Neural progenitor cell (in vitro differentiated cells): ENCODE measurements at regions not wholly inside any gene's neighbourhood (a gene's known extent, or its start where the extent isn't known, plus 50 kb on each side); places are given as distances from the start of the nearest gene placed in this dataset.

Experiments used
- DNase-seq: peaks from one replicate; pipeline ENCODE4 v3.0.0-alpha.2; 2016; ENCODE audit warnings: low spot score
- H2AFZ ChIP-seq: fragments of 200-600 bp; sonication (generic); replicated peaks from 2 replicates; pipeline ENCODE4 v1.6.1; 2016; ENCODE audit warnings: antibody characterized with exemption
- H3F3A ChIP-seq: fragments of 200-600 bp; sonication (generic); 2 replicates; pipeline ENCODE4 v1.6.1; 2016; ENCODE audit warnings: antibody characterized with exemption, low read depth
- H3K27ac ChIP-seq: fragments of 200-600 bp; sonication (generic); 2 replicates; pipeline ENCODE4 v1.5.1; 2016; ENCODE audit warnings: mild to moderate bottlenecking
- H3K27me3 ChIP-seq: fragments of 200-600 bp; sonication (generic); 2 replicates; pipeline ENCODE4 v1.6.1; 2016; ENCODE audit warnings: mild to moderate bottlenecking, moderate library complexity
- H3K36me3 ChIP-seq: fragments of 200-600 bp; sonication (generic); 2 replicates; pipeline ENCODE4 v1.5.1; 2016
- H3K4me1 ChIP-seq: fragments of 200-600 bp; sonication (generic); 2 replicates; pipeline ENCODE4 v1.6.1; 2016; ENCODE audit warnings: mixed run types
- H3K4me2 ChIP-seq: fragments of 200-600 bp; sonication (generic); 2 replicates; pipeline ENCODE4 v1.6.1; 2016
- H3K4me3 ChIP-seq: fragments of 200-600 bp; sonication (generic); 2 replicates; pipeline ENCODE4 v1.5.1; 2016
- H3K79me2 ChIP-seq: fragments of 200-600 bp; sonication (generic); 2 replicates; pipeline ENCODE4 v1.6.1; 2016; ENCODE audit warnings: low read depth
- H3K9ac ChIP-seq: fragments of 200-600 bp; sonication (generic); 2 replicates; pipeline ENCODE4 v1.6.1; 2016
- H3K9me3 ChIP-seq: fragments of 200-600 bp; sonication (generic); 2 replicates; pipeline ENCODE4 v1.5.1; 2016; ENCODE audit warnings: low read depth
- H4K20me1 ChIP-seq: fragments of 200-600 bp; sonication (generic); 2 replicates; pipeline ENCODE4 v1.6.1; 2016; ENCODE audit warnings: low read depth
- H3K27ac Mint-ChIP-seq: 3 replicates; pipeline ENCODE4 v1.8.0; 2021; ENCODE audit warnings: mixed read lengths
- H3K27me3 Mint-ChIP-seq: 2 replicates; pipeline ENCODE4 v1.8.0; 2022; ENCODE audit warnings: low read depth, mild to moderate bottlenecking, inconsistent platforms, moderate library complexity, mixed read lengths; ENCODE audit not compliant: insufficient read depth
- H3K36me3 Mint-ChIP-seq: 3 replicates; pipeline ENCODE4 v1.8.0; 2021; ENCODE audit warnings: mixed read lengths
- H3K4me1 Mint-ChIP-seq: 3 replicates; pipeline ENCODE4 v1.8.0; 2021; ENCODE audit warnings: mixed read lengths
- H3K4me3 Mint-ChIP-seq: 3 replicates; pipeline ENCODE4 v1.8.0; 2021; ENCODE audit warnings: mild to moderate bottlenecking, moderate library complexity, mixed read lengths
- H3K9me3 Mint-ChIP-seq: 3 replicates; pipeline ENCODE4 v1.8.0; 2020; ENCODE audit warnings: mixed read lengths
- CTCF ChIP-seq: fragments of 200-600 bp; sonication (generic); IDR thresholded peaks from 2 replicates; pipeline ENCODE4 v1.5.1; 2017; ENCODE audit warnings: antibody characterized with exemption, mild to moderate bottlenecking
- EZH2 ChIP-seq: fragments of 200-600 bp; sonication (generic); IDR thresholded peaks from 2 replicates; pipeline ENCODE4 v1.6.1; 2017; ENCODE audit warnings: antibody characterized with exemption, mild to moderate bottlenecking, moderate library complexity
- EZH2phosphoT487 ChIP-seq: fragments of 200-600 bp; sonication (generic); IDR thresholded peaks from 2 replicates; pipeline ENCODE4 v1.6.1; 2017; ENCODE audit warnings: antibody characterized with exemption

- no peak overlapping the region for H3K9ac ChIP-seq
- H3K36me3 ChIP-seq = no peaks in the 10 kb centered on the region
- H3K4me3 ChIP-seq = no peak overlapping the region
- H3K9me3 ChIP-seq = no peaks in the 10 kb centered on the region
- no peak overlapping the region for H3K27ac Mint-ChIP-seq
- H3K4me2 ChIP-seq = no peak overlapping the region
- H3K4me1 Mint-ChIP-seq = peaks cover 7% of the 10 kb centered on the region
- DNase-seq = no peak
- no peak overlapping the region for H3K27ac ChIP-seq
- no peak overlapping the region for H2AFZ ChIP-seq
- H3F3A ChIP-seq = no peaks in the 10 kb centered on the region
- H3K9me3 Mint-ChIP-seq = no peaks in the 10 kb centered on the region
- no peaks in the 10 kb centered on the region for H3K27me3 Mint-ChIP-seq
- no peaks in the 10 kb centered on the region for H3K36me3 Mint-ChIP-seq
- no peak overlapping the region for H3K4me3 Mint-ChIP-seq
- H3K27me3 ChIP-seq = no peaks in the 10 kb centered on the region
- no peaks in the 10 kb centered on the region for H4K20me1 ChIP-seq
- TF ChIP-seq EZH2 = no peak
- no peak for TF ChIP-seq CTCF
- no peak for TF ChIP-seq EZH2phosphoT487
- H3K79me2 ChIP-seq = no peaks in the 10 kb centered on the region
- H3K4me1 ChIP-seq = no peaks in the 10 kb centered on the region
Observed at GRCh38 chr5:165334201-165334600, 1828.8 kb downstream of the MAT2B start.

DNA sequence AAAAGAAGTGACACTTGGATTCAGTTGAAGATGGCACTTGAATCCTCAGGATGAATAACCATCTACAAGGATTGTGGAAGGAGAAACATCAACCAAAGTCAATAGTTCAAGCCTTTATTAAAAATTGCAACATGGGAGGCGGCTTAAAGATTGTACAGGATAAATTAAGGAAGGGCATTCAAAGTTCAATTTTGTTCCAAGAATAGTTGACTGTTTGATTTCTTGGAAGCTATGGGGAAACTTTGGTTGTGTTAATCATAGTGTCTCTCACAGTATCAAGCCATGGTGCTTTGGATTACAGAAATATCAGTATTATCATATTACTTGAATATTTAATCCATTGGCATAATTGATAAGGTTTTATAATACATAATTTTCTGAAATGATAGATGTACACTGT lies 1844.3 kb downstream of the MAT2B start:
- Histone ChIP-seq H3F3A (no peaks in the 10 kb centered on the region), H3K79me2 (no peaks in the 10 kb centered on the region), H3K4me3 (no peak overlapping the region), H3K9ac (no peak overlapping the region), H4K20me1 (no peaks in the 10 kb centered on the region), H3K9me3 (no peaks in the 10 kb centered on the region), H2AFZ (peak overlapping the region; percentile 75), H3K4me1 (peaks cover 9% of the 10 kb centered on the region), H3K36me3 (no peaks in the 10 kb centered on the region), H3K4me2 (no peak overlapping the region), H3K27me3 (no peaks in the 10 kb centered on the region), H3K27ac (no peak overlapping the region)
- TF ChIP-seq EZH2phosphoT487 (no peak), EZH2 (no peak), CTCF (no peak)
- Mint-ChIP-seq H3K27ac (no peak overlapping the region), H3K36me3 (no peaks in the 10 kb centered on the region), H3K27me3 (no peaks in the 10 kb centered on the region), H3K4me3 (no peak overlapping the region), H3K4me1 (no peaks in the 10 kb centered on the region), H3K9me3 (no peaks in the 10 kb centered on the region)
- no peak for DNase-seq

DNA sequence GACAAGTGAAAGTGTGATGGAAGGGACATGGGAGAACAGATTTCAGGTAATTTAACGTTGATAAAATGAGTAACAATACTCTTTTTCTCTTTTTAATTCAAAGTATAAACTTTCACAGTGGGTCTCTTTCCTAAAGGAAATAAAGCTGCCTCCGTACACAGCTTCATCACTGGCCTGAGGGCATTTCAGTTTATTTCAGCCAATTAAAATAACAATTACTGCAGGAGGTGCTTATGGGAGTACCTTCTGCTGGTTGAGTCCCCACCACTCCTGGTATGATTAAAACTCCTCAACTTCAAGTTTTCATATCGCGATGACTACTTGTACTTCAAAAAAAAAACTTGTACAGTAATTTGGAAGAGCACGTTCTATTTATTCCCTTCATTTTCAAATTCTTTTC lies 1845.9 kb downstream of the MAT2B start:
- no peaks in the 10 kb centered on the region for H4K20me1 ChIP-seq
- no peaks in the 10 kb centered on the region for H3K9me3 Mint-ChIP-seq
- H2AFZ ChIP-seq = no peak overlapping the region
- no peaks in the 10 kb centered on the region for H3K79me2 ChIP-seq
- no peaks in the 10 kb centered on the region for H3K27me3 Mint-ChIP-seq
- no peak overlapping the region for H3K4me3 Mint-ChIP-seq
- H3K4me2 ChIP-seq = no peak overlapping the region
- no peaks in the 10 kb centered on the region for H3F3A ChIP-seq
- no peaks in the 10 kb centered on the region for H3K36me3 ChIP-seq
- no peak overlapping the region for H3K27ac Mint-ChIP-seq
- H3K36me3 Mint-ChIP-seq = no peaks in the 10 kb centered on the region
- no peaks in the 10 kb centered on the region for H3K9me3 ChIP-seq
- no peaks in the 10 kb centered on the region for H3K4me1 Mint-ChIP-seq
- H3K27me3 ChIP-seq = no peaks in the 10 kb centered on the region
- TF ChIP-seq EZH2 (no peak), EZH2phosphoT487 (no peak), CTCF (no peak)
- H3K4me1 ChIP-seq = peaks cover 9% of the 10 kb centered on the region
- H3K4me3 ChIP-seq = no peak overlapping the region
- H3K27ac ChIP-seq = no peak overlapping the region
- no peak for DNase-seq
- H3K9ac ChIP-seq = no peak overlapping the region

DNA sequence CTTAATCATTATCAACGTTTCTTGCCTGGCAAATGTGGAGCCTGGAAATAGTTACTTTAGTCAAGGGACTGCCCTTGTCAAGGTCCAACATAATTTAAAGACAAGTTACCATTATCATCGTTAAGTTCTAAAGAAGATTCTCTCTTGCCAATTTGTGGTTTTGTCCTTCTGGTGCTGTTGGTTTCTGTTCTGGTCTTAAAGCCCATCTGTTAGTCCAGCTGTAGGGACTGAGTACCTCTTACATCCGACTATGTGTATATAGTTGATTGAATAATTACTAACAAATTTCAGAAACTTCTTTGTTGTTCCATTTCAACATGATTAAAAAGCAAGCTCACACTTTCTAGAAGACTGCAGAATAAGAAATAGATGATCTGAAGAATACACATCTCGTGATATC lies 1854.9 kb downstream of the MAT2B start:
- DNase-seq = no peak
- TF ChIP-seq CTCF (no peak), EZH2 (no peak), EZH2phosphoT487 (no peak)
- no peak overlapping the region for H2AFZ ChIP-seq

More for the DNA sequence above, 1854.9 kb downstream of the MAT2B start:
- Mint-ChIP-seq H3K9me3 (no peaks in the 10 kb centered on the region), H3K4me1 (peaks cover 5% of the 10 kb centered on the region), H3K4me3 (no peak overlapping the region), H3K27ac (no peak overlapping the region), H3K36me3 (no peaks in the 10 kb centered on the region), H3K27me3 (no peaks in the 10 kb centered on the region)
- Histone ChIP-seq H3K9ac (no peak overlapping the region), H3K79me2 (no peaks in the 10 kb centered on the region), H3K4me2 (no peak overlapping the region), H3K9me3 (no peaks in the 10 kb centered on the region), H3F3A (no peaks in the 10 kb centered on the region), H3K27ac (no peak overlapping the region), H3K4me1 (no peaks in the 10 kb centered on the region), H3K4me3 (no peak overlapping the region), H4K20me1 (no peaks in the 10 kb centered on the region), H3K36me3 (no peaks in the 10 kb centered on the region), H3K27me3 (no peaks in the 10 kb centered on the region)
